Smooth muscle cell (in vitro differentiated cells): ENCODE measurements at regions not wholly inside any gene's neighbourhood (a gene's known extent, or its start where the extent isn't known, plus 50 kb on each side); places are given as distances from the start of the nearest gene placed in this dataset.

Source experiments
- DNase-seq: peaks from one replicate; lab custom pipeline; 2025; ENCODE audit not compliant: unreplicated experiment; lab: John Stamatoyannopoulos, UW
- H2AFZ ChIP-seq: fragments of 200-600 bp; sonication (generic); 2 replicates; pipeline ENCODE4 v1.6.0; 2016; ENCODE audit warnings: antibody characterized with exemption, low read depth, mild to moderate bottlenecking
- H3F3A ChIP-seq: fragments of 200-600 bp; sonication (generic); 2 replicates; pipeline ENCODE4 v1.6.0; 2017; ENCODE audit warnings: antibody characterized with exemption, low read depth
- H3K27ac ChIP-seq: fragments of 200-600 bp; sonication (generic); 2 replicates; pipeline ENCODE4 v1.5.1; 2016; ENCODE audit warnings: low read depth, mild to moderate bottlenecking
- H3K27me3 ChIP-seq: fragments of 200-600 bp; sonication (generic); 2 replicates; pipeline ENCODE4 v1.6.1; 2016; ENCODE audit warnings: low read depth, mild to moderate bottlenecking
- H3K36me3 ChIP-seq: fragments of 200-600 bp; sonication (generic); 2 replicates; pipeline ENCODE4 v1.5.1; 2016; ENCODE audit warnings: low read depth
- H3K4me1 ChIP-seq: fragments of 200-600 bp; sonication (generic); 2 replicates; pipeline ENCODE4 v1.5.1; 2016; ENCODE audit warnings: low read depth
- H3K4me2 ChIP-seq: fragments of 200-600 bp; sonication (generic); 2 replicates; pipeline ENCODE4 v1.6.0; 2016; ENCODE audit warnings: mild to moderate bottlenecking
- H3K4me3 ChIP-seq: fragments of 200-600 bp; sonication (generic); 2 replicates; pipeline ENCODE4 v1.5.1; 2016; ENCODE audit warnings: mild to moderate bottlenecking
- H3K79me2 ChIP-seq: fragments of 200-600 bp; sonication (generic); 2 replicates; pipeline ENCODE4 v1.6.0; 2016; ENCODE audit warnings: low read depth, mild to moderate bottlenecking
- H3K9ac ChIP-seq: fragments of 200-600 bp; sonication (generic); 2 replicates; pipeline ENCODE4 v1.6.0; 2016; ENCODE audit warnings: low read depth
- H3K9me3 ChIP-seq: fragments of 200-600 bp; sonication (generic); replicated peaks from 2 replicates; pipeline ENCODE4 v1.5.1; 2016; ENCODE audit warnings: low read depth
- H4K20me1 ChIP-seq: fragments of 200-600 bp; sonication (generic); 2 replicates; pipeline ENCODE4 v1.6.0; 2016; ENCODE audit warnings: low read depth
- WGBS: methylation state at CpG from one replicate; pipeline ENCODE4 v1.1.7; 2016; ENCODE audit warnings: low lambda C conversion rate; 5-methylcytosine and 5-hydroxymethylcytosine counted together
- TF ChIP-seq, protein P1 (sequence below): fragments of 200-600 bp; sonication (generic); IDR thresholded peaks from 2 replicates; pipeline ENCODE4 v1.5.1; 2017; ENCODE audit warnings: borderline replicate concordance, mild to moderate bottlenecking, antibody characterized with exemption; ENCODE audit not compliant: insufficient read depth, poor library complexity, severe bottlenecking

DNA sequence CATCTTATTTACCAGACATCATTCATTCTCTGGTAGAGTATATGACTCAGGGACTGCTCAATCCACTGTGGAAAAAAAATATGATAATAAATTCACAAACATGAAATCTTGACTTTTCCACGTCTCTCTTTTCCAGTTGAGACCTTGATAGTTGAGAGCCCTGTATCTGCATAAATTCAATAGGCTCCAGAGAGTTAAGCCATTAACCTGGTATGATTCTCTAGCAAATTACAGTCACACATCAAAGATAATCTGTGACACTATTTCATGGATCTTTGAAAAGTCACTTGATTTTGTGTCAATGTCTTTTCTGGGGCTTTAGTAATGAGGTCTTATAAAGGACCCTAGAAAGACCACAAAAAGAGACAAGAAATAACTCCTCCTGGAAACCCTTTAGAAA is 154.2 kb upstream of the FOXG1 start:
- H4K20me1 ChIP-seq = no peaks in the 10 kb centered on the region
- H3K27ac ChIP-seq = no peak overlapping the region
- no peaks in the 10 kb centered on the region for H3F3A ChIP-seq
- H3K27me3 ChIP-seq = no peaks in the 10 kb centered on the region
- WGBS = 75% methylated on average over 1 of the region's 1 CpG
- no peak overlapping the region for H3K9ac ChIP-seq
- H3K9me3 ChIP-seq = no peaks in the 10 kb centered on the region
- TF ChIP-seq, protein P1, sequence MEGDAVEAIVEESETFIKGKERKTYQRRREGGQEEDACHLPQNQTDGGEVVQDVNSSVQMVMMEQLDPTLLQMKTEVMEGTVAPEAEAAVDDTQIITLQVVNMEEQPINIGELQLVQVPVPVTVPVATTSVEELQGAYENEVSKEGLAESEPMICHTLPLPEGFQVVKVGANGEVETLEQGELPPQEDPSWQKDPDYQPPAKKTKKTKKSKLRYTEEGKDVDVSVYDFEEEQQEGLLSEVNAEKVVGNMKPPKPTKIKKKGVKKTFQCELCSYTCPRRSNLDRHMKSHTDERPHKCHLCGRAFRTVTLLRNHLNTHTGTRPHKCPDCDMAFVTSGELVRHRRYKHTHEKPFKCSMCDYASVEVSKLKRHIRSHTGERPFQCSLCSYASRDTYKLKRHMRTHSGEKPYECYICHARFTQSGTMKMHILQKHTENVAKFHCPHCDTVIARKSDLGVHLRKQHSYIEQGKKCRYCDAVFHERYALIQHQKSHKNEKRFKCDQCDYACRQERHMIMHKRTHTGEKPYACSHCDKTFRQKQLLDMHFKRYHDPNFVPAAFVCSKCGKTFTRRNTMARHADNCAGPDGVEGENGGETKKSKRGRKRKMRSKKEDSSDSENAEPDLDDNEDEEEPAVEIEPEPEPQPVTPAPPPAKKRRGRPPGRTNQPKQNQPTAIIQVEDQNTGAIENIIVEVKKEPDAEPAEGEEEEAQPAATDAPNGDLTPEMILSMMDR = no peak
- no peaks in the 10 kb centered on the region for H3K4me1 ChIP-seq
- no peak for DNase-seq
- H3K36me3 ChIP-seq = no peaks in the 10 kb centered on the region
- no peaks in the 10 kb centered on the region for H3K79me2 ChIP-seq
- H3K4me2 ChIP-seq = no peak overlapping the region
- no peak overlapping the region for H2AFZ ChIP-seq
- H3K4me3 ChIP-seq = no peak overlapping the region

GRCh38 chr14:28613532-28613931 is 153.1 kb upstream of the FOXG1 start:
- no peak overlapping the region for H2AFZ ChIP-seq
- H4K20me1 ChIP-seq = no peaks in the 10 kb centered on the region
- H3K4me3 ChIP-seq = no peak overlapping the region
- H3K79me2 ChIP-seq = no peaks in the 10 kb centered on the region
- H3K36me3 ChIP-seq = no peaks in the 10 kb centered on the region
- no peak for DNase-seq
- H3K9ac ChIP-seq = no peak overlapping the region
- no peaks in the 10 kb centered on the region for H3K4me1 ChIP-seq
- 94% methylated on average over 3 of the region's 3 CpGs for WGBS
- H3K27ac ChIP-seq = no peak overlapping the region
- H3K27me3 ChIP-seq = no peaks in the 10 kb centered on the region
- TF ChIP-seq, protein P1 = no peak
- H3K4me2 ChIP-seq = no peak overlapping the region
- no peaks in the 10 kb centered on the region for H3F3A ChIP-seq
- no peaks in the 10 kb centered on the region for H3K9me3 ChIP-seq

- Histone ChIP-seq H3K9ac (no peak overlapping the region), H3F3A (no peaks in the 10 kb centered on the region), H3K4me2 (no peak overlapping the region), H2AFZ (no peak overlapping the region), H3K4me1 (no peaks in the 10 kb centered on the region), H3K27ac (no peak overlapping the region), H3K36me3 (no peaks in the 10 kb centered on the region), H4K20me1 (no peaks in the 10 kb centered on the region), H3K27me3 (no peaks in the 10 kb centered on the region), H3K79me2 (no peaks in the 10 kb centered on the region), H3K9me3 (no peaks in the 10 kb centered on the region), H3K4me3 (no peak overlapping the region)
- WGBS = 49% methylated on average over 1 of the region's 1 CpG
- DNase-seq = no peak
- TF ChIP-seq, protein P1 = no peak
Measured at GRCh38 chr14:28626780-28627179, 139.8 kb upstream of the FOXG1 start.

DNA sequence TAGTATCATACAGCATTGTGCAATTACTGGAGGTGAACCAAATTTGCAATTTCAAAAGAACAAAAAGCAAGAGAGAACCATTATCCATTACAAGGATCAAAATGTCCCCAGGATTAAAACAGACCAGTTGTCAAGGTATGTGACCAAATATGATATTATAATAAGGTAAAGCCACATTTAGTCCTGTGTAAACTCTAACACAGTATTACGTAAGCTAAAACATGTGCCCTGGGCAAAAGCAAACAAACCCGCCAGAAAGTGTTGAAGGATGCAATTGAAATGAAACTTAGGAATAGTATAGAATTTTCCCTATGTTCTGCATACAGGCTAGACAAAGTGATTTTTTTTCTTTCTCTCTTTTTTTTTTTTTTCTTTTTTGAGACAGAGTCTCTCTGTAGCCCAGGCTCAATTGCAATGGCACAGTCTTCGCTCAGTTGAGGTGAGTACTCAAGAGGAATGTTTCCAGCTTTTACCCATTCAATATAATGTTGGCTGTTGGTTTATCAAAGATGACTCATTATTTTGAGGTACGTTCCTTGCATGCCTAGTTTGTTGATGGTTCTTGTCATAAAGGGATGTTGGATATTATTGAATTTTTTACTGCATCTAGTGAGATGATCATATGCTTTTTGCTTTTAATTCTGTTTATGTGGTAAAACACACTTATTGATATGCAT is 137.1 kb upstream of the FOXG1 start:
- Histone ChIP-seq H4K20me1 (no peaks in the 10 kb centered on the region), H3K4me2 (no peak overlapping the region)

More for the DNA sequence above, 137.1 kb upstream of the FOXG1 start:
- 89% methylated on average over 4 of the region's 4 CpGs for WGBS
- Histone ChIP-seq H3K9me3 (no peaks in the 10 kb centered on the region), H3F3A (no peaks in the 10 kb centered on the region), H3K27ac (no peak overlapping the region), H3K79me2 (no peaks in the 10 kb centered on the region), H3K36me3 (no peaks in the 10 kb centered on the region), H3K4me1 (no peaks in the 10 kb centered on the region), H3K4me3 (no peak overlapping the region), H2AFZ (no peak overlapping the region), H3K9ac (no peak overlapping the region), H3K27me3 (no peaks in the 10 kb centered on the region)
- TF ChIP-seq, protein P1 = no peak
- no peak for DNase-seq
